ENCODE measurements at regions not wholly inside any gene's neighbourhood (a gene's known extent, or its start where the extent isn't known, plus 50 kb on each side); places are given as distances from the start of the nearest gene placed in this dataset.

DNA sequence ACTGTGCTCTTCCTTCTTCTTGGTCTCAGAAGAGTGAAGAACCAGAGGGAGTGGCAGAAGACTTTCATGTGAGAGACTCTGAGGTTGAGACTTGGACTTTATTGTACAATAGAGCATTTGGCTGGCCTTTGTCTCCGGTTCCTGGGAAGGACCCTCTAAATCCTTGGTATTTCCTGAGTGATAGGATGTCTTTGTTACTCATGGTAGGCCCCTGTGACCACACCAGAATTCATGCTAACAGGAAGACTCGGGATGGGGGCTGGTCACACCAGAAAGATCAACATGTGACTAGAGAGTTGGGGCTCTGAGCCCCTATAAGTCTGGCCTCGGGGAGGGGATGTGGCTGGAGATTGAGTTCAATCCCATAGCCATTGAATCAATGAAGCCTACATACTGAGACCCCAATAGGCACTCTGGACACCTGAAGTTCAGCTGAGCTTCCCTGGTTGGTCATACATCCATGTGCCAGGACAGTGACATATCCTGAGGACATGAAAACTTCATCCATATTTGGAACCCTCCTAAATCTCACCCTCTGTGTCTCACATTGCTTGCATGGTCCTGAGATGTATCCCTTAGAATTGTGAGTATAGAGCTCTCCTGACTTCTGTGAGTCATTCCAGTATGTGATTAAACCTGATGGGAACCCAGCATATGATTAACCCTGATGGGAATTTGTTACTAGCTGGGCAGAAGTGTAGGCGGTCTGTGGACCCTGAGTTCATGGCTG is 201.7 kb downstream of the GADD45G start (continued):
- TF ChIP-seq, protein P1, sequence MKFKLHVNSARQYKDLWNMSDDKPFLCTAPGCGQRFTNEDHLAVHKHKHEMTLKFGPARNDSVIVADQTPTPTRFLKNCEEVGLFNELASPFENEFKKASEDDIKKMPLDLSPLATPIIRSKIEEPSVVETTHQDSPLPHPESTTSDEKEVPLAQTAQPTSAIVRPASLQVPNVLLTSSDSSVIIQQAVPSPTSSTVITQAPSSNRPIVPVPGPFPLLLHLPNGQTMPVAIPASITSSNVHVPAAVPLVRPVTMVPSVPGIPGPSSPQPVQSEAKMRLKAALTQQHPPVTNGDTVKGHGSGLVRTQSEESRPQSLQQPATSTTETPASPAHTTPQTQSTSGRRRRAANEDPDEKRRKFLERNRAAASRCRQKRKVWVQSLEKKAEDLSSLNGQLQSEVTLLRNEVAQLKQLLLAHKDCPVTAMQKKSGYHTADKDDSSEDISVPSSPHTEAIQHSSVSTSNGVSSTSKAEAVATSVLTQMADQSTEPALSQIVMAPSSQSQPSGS (IDR thresholded peaks at IDR 0.05; ENCODE audit: low read length): no peak
- TF ChIP-seq POU5F1 (IDR thresholded peaks at IDR 0.05; ENCODE audit: low read depth, low read length) (no peak), ZNF274 (IDR thresholded peaks at IDR 0.05; ENCODE audit: borderline replicate concordance, extremely low read depth, low read length) (no peak), NANOG (IDR thresholded peaks at IDR 0.05; ENCODE audit: insufficient read depth, low read depth, low read length, poor library complexity, severe bottlenecking) (no peak), SRF (IDR thresholded peaks at IDR 0.05; ENCODE audit: low read depth, low read length) (no peak)
- TF ChIP-seq, protein P2, sequence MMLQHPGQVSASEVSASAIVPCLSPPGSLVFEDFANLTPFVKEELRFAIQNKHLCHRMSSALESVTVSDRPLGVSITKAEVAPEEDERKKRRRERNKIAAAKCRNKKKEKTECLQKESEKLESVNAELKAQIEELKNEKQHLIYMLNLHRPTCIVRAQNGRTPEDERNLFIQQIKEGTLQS (IDR thresholded peaks at IDR 0.05; ENCODE audit: insufficient read depth, low read depth, low read length): no peak

All from H1 (cell line).